K562 (cell line): ENCODE measurements at regions not wholly inside any gene's neighbourhood (a gene's known extent, or its start where the extent isn't known, plus 50 kb on each side); places are given as distances from the start of the nearest gene placed in this dataset.

Source experiments
- MEF2A ChIP-seq: IDR thresholded peaks from 2 replicates; pipeline ENCODE4 v1.6.1; 2011; ENCODE audit warnings: low read depth, mild to moderate bottlenecking, low read length, moderate library complexity; ENCODE audit not compliant: control insufficient read depth
- PML ChIP-seq: IDR thresholded peaks from 2 replicates; pipeline ENCODE4 v1.6.1; 2012; ENCODE audit warnings: low read length, inconsistent platforms
- SIN3A ChIP-seq, 2 experiments: fragments of 150-350 bp in 1 of 2; IDR thresholded peaks; 2 replicates each; pipeline ENCODE4 v1.6.1; 2011 to 2016; ENCODE audit warnings: borderline replicate concordance in 2 of 2, low read depth in 2 of 2, low read length in 2 of 2, mild to moderate bottlenecking in 2 of 2, moderate library complexity in 2 of 2; ENCODE audit not compliant: control insufficient read depth in 1 of 2
- XRCC5 ChIP-seq: fragments of 200-400 bp; formaldehyde crosslinking; IDR thresholded peaks from 2 replicates; pipeline ENCODE4 v1.6.1; 2017; ENCODE audit warnings: low read depth, mild to moderate bottlenecking, low read length
- TF ChIP-seq, protein P1 (sequence below): fragments of 200-800 bp; sonication (Bioruptor generic); IDR thresholded peaks from 2 replicates; pipeline ENCODE4 v1.6.1; 2017; ENCODE audit warnings: missing genetic modification characterization, missing compliant biosample characterization
- TF ChIP-seq, protein P2 (sequence below): sonication (generic); formaldehyde crosslinking; IDR thresholded peaks from 2 replicates; pipeline ENCODE4 v1.8.0; 2023; ENCODE audit warnings: mild to moderate bottlenecking, missing genetic modification reagents
- TF ChIP-seq, protein P3 (sequence below): IDR thresholded peaks from 2 replicates; pipeline ENCODE4 v1.6.1; 2014; ENCODE audit warnings: antibody characterized with exemption
- TF ChIP-seq, protein P4 (sequence below), 2 experiments: fragments of 450-650 bp in 1 of 2; IDR thresholded peaks; 2 replicates each; pipeline ENCODE4 v1.6.1; 2011 to 2017; ENCODE audit warnings: low read depth in 2 of 2, antibody characterized with exemption in 1 of 2, borderline replicate concordance in 1 of 2, low read length in 1 of 2, mild to moderate bottlenecking in 1 of 2, mixed read lengths in 1 of 2; ENCODE audit not compliant: control insufficient read depth in 1 of 2
- TF ChIP-seq, protein P5 (sequence below), 2 experiments: IDR thresholded peaks in 1 of 2; conservative IDR thresholded peaks in 1 of 2; 2 replicates each; pipeline ENCODE4 v1.6.1; 2016; ENCODE audit warnings: low read depth in 2 of 2, mild to moderate bottlenecking in 1 of 2, missing compliant biosample characterization in 1 of 2, missing genetic modification characterization in 1 of 2, moderate library complexity in 1 of 2
- TF ChIP-seq, protein P6 (sequence below): fragments of 250-450 bp; sonication (Bioruptor Pico); IDR thresholded peaks from 2 replicates; pipeline ENCODE4 v1.4.0; 2020; ENCODE audit warnings: borderline replicate concordance

DNA sequence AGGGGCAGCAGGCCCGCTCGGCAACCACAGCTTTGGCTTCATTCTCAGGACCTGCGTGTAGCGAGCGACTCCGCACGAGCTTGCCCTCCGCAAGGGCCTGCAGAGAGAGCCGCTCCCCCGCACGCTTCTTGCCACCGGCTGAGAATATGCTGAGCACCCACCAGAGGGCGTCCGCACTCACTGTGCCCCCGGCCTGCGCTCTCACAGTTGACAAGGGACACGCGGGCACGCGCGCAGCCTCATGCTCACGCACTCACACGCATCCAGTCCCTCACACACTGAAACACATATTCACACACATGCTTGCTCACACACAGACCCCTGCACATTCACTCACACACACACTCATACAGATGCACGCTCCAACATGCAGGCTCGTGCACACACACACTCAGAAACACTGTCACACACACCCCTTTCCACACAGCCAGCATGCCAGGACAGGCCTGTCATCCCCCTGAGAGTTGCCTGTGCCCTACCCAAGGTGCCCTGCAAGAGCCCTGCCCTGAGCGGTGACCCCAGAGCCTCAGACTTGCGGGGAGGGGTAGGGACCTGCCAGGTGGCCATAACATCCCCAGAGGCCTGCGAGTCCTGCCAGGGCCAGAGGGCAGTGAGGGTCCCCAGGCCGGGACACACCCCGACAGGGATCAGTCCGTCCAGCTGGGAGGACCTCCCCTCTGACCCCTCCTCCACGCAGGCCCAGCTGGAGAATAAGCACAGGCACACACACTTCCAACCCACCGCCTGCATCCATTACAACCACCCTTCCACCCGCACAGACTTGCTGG, 174.1 kb downstream of the BMP7 start (continued):
- TF ChIP-seq, protein P1, sequence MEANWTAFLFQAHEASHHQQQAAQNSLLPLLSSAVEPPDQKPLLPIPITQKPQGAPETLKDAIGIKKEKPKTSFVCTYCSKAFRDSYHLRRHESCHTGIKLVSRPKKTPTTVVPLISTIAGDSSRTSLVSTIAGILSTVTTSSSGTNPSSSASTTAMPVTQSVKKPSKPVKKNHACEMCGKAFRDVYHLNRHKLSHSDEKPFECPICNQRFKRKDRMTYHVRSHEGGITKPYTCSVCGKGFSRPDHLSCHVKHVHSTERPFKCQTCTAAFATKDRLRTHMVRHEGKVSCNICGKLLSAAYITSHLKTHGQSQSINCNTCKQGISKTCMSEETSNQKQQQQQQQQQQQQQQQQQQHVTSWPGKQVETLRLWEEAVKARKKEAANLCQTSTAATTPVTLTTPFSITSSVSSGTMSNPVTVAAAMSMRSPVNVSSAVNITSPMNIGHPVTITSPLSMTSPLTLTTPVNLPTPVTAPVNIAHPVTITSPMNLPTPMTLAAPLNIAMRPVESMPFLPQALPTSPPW (CRISPR knock-in tag): no peak
- TF ChIP-seq, protein P2, sequence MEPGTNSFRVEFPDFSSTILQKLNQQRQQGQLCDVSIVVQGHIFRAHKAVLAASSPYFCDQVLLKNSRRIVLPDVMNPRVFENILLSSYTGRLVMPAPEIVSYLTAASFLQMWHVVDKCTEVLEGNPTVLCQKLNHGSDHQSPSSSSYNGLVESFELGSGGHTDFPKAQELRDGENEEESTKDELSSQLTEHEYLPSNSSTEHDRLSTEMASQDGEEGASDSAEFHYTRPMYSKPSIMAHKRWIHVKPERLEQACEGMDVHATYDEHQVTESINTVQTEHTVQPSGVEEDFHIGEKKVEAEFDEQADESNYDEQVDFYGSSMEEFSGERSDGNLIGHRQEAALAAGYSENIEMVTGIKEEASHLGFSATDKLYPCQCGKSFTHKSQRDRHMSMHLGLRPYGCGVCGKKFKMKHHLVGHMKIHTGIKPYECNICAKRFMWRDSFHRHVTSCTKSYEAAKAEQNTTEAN (CRISPR knock-in tag): no peak
- TF ChIP-seq, protein P3, sequence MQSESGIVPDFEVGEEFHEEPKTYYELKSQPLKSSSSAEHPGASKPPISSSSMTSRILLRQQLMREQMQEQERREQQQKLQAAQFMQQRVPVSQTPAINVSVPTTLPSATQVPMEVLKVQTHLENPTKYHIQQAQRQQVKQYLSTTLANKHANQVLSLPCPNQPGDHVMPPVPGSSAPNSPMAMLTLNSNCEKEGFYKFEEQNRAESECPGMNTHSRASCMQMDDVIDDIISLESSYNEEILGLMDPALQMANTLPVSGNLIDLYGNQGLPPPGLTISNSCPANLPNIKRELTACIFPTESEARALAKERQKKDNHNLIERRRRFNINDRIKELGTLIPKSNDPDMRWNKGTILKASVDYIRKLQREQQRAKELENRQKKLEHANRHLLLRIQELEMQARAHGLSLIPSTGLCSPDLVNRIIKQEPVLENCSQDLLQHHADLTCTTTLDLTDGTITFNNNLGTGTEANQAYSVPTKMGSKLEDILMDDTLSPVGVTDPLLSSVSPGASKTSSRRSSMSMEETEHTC: no peak
- TF ChIP-seq SIN3A (IDR thresholded peaks at IDR 0.05; ENCODE audit: borderline replicate concordance in 2 of 2, control insufficient read depth in 1 of 2, low read depth in 2 of 2, low read length in 2 of 2) (no peak), XRCC5 (peak; percentile 70; the same call in 1 of the 2 replicates), PML (no peak), MEF2A (no peak)
- TF ChIP-seq, protein P4, sequence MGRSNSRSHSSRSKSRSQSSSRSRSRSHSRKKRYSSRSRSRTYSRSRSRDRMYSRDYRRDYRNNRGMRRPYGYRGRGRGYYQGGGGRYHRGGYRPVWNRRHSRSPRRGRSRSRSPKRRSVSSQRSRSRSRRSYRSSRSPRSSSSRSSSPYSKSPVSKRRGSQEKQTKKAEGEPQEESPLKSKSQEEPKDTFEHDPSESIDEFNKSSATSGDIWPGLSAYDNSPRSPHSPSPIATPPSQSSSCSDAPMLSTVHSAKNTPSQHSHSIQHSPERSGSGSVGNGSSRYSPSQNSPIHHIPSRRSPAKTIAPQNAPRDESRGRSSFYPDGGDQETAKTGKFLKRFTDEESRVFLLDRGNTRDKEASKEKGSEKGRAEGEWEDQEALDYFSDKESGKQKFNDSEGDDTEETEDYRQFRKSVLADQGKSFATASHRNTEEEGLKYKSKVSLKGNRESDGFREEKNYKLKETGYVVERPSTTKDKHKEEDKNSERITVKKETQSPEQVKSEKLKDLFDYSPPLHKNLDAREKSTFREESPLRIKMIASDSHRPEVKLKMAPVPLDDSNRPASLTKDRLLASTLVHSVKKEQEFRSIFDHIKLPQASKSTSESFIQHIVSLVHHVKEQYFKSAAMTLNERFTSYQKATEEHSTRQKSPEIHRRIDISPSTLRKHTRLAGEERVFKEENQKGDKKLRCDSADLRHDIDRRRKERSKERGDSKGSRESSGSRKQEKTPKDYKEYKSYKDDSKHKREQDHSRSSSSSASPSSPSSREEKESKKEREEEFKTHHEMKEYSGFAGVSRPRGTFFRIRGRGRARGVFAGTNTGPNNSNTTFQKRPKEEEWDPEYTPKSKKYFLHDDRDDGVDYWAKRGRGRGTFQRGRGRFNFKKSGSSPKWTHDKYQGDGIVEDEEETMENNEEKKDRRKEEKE (IDR thresholded peaks at IDR 0.05; ENCODE audit: borderline replicate concordance in 1 of 2, control insufficient read depth in 1 of 2, low read depth in 2 of 2, low read length in 1 of 2): no peak
- TF ChIP-seq, protein P5, sequence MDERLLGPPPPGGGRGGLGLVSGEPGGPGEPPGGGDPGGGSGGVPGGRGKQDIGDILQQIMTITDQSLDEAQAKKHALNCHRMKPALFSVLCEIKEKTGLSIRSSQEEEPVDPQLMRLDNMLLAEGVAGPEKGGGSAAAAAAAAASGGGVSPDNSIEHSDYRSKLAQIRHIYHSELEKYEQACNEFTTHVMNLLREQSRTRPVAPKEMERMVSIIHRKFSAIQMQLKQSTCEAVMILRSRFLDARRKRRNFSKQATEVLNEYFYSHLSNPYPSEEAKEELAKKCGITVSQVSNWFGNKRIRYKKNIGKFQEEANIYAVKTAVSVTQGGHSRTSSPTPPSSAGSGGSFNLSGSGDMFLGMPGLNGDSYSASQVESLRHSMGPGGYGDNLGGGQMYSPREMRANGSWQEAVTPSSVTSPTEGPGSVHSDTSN (CRISPR knock-in tag; IDR thresholded peaks at IDR 0.05; ENCODE audit: low read depth): no peak
- TF ChIP-seq, protein P5 (tag; conservative IDR thresholded peaks at IDR 0.05; ENCODE audit: low read depth): no peak
- TF ChIP-seq, protein P6, sequence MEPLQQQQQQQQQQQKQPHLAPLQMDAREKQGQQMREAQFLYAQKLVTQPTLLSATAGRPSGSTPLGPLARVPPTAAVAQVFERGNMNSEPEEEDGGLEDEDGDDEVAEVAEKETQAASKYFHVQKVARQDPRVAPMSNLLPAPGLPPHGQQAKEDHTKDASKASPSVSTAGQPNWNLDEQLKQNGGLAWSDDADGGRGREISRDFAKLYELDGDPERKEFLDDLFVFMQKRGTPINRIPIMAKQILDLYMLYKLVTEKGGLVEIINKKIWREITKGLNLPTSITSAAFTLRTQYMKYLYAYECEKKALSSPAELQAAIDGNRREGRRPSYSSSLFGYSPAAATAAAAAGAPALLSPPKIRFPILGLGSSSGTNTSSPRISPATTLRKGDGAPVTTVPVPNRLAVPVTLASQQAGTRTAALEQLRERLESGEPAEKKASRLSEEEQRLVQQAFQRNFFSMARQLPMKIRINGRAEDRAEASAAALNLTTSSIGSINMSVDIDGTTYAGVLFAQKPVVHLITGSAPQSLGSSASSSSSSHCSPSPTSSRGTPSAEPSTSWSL: no peak
